AG09309 (cell line): ENCODE measurements at regions not wholly inside any gene's neighbourhood (a gene's known extent, or its start where the extent isn't known, plus 50 kb on each side); places are given as distances from the start of the nearest gene placed in this dataset.
"Not testable (repeated sequence)": the region's sequence is repeated elsewhere in the genome, so short reads cannot be mapped to it uniquely, and the experiment has no call there.

Experiments used
- DNase-seq: peaks from one replicate; pipeline ENCODE4 v3.0.0-alpha.2; 2010; ENCODE audit warnings: low read depth
- H3K4me3 ChIP-seq: 2 replicates; pipeline ENCODE4 v1.5.1; 2011; ENCODE audit warnings: mild to moderate bottlenecking, low read depth, low read length, moderate library complexity; ENCODE audit not compliant: control insufficient read depth
- TF ChIP-seq, protein P1 (sequence below): IDR thresholded peaks from 2 replicates; pipeline ENCODE4 v1.5.1; 2011; ENCODE audit warnings: mild to moderate bottlenecking, low read depth, low read length, inconsistent platforms; ENCODE audit not compliant: insufficient read depth, control insufficient read depth; ENCODE audit errors: missing control alignments

DNA sequence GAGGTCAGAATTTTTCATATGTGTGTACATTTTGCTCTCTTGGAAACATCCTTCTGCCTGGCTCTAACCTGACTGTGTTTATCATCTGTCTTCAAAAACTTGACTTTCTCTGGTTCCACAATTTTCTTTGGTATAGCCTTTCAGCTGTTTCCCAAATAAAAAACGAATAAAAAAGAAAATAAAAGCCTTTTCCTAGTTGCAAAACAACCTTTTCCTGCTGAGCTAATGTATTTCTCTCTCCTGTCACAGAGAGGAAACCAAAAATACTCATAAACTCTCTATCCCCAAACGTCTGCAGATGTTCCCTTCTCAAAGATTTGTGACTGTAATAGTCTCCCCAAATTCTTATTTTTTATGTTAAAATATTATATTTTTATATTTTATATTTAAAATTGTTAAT is 505.3 kb upstream of the SLC39A10 start:
- no peak for DNase-seq
- TF ChIP-seq, protein P1, sequence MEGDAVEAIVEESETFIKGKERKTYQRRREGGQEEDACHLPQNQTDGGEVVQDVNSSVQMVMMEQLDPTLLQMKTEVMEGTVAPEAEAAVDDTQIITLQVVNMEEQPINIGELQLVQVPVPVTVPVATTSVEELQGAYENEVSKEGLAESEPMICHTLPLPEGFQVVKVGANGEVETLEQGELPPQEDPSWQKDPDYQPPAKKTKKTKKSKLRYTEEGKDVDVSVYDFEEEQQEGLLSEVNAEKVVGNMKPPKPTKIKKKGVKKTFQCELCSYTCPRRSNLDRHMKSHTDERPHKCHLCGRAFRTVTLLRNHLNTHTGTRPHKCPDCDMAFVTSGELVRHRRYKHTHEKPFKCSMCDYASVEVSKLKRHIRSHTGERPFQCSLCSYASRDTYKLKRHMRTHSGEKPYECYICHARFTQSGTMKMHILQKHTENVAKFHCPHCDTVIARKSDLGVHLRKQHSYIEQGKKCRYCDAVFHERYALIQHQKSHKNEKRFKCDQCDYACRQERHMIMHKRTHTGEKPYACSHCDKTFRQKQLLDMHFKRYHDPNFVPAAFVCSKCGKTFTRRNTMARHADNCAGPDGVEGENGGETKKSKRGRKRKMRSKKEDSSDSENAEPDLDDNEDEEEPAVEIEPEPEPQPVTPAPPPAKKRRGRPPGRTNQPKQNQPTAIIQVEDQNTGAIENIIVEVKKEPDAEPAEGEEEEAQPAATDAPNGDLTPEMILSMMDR: no peak
- H3K4me3 ChIP-seq: no peak overlapping the region

DNA sequence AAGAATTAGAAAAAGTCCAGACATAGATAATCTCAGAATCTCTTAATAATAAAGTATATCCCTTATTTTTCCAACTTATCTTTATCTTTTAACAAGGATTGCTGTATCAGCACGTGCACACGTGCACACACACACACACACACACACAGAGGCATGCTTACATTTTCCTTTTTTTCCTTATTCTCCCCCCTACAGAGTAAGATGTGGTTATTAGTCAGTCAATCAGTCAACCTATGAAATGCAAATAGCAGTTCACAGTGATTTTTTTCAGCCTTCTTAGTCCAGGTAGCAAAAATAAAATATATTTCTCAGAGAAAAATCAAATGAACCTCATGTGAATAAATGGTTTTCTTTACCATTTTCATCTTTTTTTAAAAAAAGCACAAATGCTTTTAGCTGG is 506.2 kb upstream of the SLC39A10 start:
- H3K4me3 ChIP-seq: no peak overlapping the region
- TF ChIP-seq, protein P1: no peak
- no peak for DNase-seq

DNA sequence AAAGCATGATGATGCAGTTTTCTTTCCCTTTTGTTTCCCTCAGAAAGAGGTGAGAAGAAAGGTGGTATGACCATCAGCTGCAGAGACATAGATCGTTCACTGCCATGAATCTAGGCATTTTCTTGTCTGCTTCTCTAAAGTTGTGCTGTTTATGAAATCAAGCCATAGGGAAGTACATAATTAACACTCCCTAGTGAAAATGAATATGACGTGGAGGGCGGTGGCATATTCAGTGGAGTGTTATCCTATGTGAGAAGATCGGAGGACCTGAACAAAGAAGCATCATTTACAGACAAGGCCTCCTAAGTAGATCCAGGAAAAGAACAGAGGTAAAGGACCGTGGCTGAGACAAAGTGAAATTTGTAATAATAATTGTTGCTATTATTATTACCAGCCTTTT is 509.0 kb upstream of the SLC39A10 start:
- no peak overlapping the region for H3K4me3 ChIP-seq
- TF ChIP-seq, protein P1: no peak
- DNase-seq: no peak

GRCh38 chr2:195146761-195147541 is 510.1 kb upstream of the SLC39A10 start:
- no peak for DNase-seq
- TF ChIP-seq, protein P1: no peak
- H3K4me3 ChIP-seq: no peak overlapping the region

- no peak overlapping the region for H3K4me3 ChIP-seq
- TF ChIP-seq, protein P1: no peak
Measured at GRCh38 chr2:195138435-195138834, 518.6 kb upstream of the SLC39A10 start.

DNA sequence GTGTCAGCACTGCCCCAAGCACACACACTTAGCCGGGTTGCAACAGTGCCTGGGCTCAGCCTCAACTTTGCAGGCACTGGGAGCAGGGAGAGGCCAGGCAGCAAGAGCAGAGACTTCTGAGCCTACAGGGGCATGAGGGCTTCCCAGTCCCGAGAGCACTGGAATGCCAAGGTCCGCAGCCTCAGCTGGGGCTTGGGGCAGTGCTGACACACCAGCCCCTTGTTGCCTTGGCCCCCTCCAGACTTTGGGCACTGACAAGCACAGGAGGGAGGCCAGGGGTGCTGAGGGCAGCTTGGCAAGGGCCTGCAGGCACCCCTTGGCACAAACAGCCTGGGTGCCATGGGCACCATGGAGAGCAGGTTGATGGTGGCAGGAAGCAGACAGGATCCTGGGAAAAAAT is 531.1 kb upstream of the SLC39A10 start:
- H3K4me3 ChIP-seq: not testable (repeated sequence)

More at GRCh38 chr2:195138435-195138834, 518.6 kb upstream of the SLC39A10 start:
- DNase-seq: no peak

GRCh38 chr2:195124391-195125079 is 532.5 kb upstream of the SLC39A10 start:
- no peak overlapping the region for H3K4me3 ChIP-seq
- TF ChIP-seq, protein P1: no peak
- no peak for DNase-seq

More for the DNA sequence above, 531.1 kb upstream of the SLC39A10 start:
- not testable (repeated sequence) for DNase-seq
